ENCODE measurements at regions not wholly inside any gene's neighbourhood (a gene's known extent, or its start where the extent isn't known, plus 50 kb on each side); places are given as distances from the start of the nearest gene placed in this dataset.

DNA sequence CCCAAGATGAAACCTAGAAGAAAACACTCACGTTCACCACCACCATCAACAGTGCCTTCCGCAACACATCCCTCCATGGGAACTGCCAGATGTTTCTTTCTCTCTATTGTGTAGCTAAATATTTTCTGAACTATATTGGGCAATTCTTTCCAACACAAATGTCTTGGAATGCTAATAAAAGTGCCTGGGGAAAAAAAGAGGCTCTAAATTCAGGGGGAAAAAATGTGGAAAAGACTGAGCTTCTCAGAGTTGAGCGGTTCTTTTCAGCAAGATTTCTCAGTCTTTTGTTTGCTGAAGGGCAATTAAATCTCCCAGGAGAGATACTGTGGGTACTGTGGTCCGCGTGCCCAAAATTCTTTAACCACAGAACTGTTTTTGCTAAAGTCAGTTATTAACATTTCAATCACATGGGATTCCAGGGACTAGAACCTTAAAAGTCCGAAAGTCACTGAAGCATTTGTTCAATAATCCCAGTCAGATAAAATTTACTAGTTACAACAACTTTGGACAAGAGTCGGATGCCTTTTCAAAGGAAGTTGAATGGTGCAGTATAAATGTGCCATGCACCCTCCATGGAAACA lies 51.9 kb upstream of the DHRSX start:
- intact Hi-C loops (cut with DNase I; ENCODE audit: low total_unique reads), result no loop called here
- TF ChIP-seq, protein P1, sequence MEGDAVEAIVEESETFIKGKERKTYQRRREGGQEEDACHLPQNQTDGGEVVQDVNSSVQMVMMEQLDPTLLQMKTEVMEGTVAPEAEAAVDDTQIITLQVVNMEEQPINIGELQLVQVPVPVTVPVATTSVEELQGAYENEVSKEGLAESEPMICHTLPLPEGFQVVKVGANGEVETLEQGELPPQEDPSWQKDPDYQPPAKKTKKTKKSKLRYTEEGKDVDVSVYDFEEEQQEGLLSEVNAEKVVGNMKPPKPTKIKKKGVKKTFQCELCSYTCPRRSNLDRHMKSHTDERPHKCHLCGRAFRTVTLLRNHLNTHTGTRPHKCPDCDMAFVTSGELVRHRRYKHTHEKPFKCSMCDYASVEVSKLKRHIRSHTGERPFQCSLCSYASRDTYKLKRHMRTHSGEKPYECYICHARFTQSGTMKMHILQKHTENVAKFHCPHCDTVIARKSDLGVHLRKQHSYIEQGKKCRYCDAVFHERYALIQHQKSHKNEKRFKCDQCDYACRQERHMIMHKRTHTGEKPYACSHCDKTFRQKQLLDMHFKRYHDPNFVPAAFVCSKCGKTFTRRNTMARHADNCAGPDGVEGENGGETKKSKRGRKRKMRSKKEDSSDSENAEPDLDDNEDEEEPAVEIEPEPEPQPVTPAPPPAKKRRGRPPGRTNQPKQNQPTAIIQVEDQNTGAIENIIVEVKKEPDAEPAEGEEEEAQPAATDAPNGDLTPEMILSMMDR (IDR thresholded peaks at IDR 0.05), result no peak
- Histone ChIP-seq H3K27ac (no peak overlapping the region), H3K27me3 (peaks cover 0 to 11% of the 10 kb centered on the region in 2 donors), H3K36me3 (no peaks in the 10 kb centered on the region), H3K4me1 (peaks cover 0 to 11% (median 2%) of the 10 kb centered on the region in 4 donors), H3K9me3 (no peaks in the 10 kb centered on the region), H3K4me3 (no peak overlapping the region)
- DNase-seq, result no peak

DNA sequence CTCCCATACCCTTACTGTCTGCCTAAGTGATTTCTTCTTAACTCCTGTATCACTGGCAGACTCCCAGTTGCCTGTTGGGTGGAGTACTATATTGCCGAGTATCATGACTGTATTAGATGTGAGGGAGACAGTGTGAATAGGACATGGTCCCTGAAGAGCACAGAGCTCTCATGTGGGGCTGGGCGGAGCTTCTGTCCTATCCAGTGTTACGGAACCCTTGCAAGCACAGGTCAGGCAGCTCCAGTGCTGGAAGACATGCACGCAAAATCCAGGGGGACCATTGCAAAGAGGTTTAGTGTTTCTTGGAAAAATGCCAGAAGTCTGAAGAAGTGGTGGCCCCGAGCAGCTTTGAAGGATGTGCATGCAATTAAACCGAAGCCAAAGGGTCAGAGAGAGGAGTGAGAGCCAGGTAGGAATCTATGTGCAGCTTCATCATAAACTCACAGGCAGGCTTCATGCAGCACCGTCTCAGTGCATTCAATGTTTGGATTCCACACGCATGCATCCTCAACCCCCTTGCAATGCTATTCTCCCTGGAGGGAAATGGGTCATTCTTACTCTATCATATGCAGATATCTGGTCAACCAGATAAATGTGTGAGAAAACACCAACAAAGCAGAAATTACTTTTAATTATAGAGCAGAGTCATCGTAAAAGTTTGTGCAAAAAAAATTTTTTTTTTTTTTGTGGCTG lies 49.7 kb upstream of the DHRSX start:
- Histone ChIP-seq H3K36me3 (no peaks in the 10 kb centered on the region), H3K4me3 (no peak overlapping the region), H3K9me3 (no peaks in the 10 kb centered on the region), H3K4me1 (peaks cover 0 to 11% (median 2%) of the 10 kb centered on the region in 4 donors), H3K27ac (no peak overlapping the region), H3K27me3 (peaks cover 0 to 13% of the 10 kb centered on the region in 2 donors)
- intact Hi-C loops (cut with DNase I; ENCODE audit: low total_unique reads), result no loop called here
- TF ChIP-seq, protein P1 (IDR thresholded peaks at IDR 0.05), result no peak
- no peak for DNase-seq

Data from tibial artery (tissue), 4 donors.